ENCODE measurements at regions not wholly inside any gene's neighbourhood (a gene's known extent, or its start where the extent isn't known, plus 50 kb on each side); places are given as distances from the start of the nearest gene placed in this dataset.

DNA sequence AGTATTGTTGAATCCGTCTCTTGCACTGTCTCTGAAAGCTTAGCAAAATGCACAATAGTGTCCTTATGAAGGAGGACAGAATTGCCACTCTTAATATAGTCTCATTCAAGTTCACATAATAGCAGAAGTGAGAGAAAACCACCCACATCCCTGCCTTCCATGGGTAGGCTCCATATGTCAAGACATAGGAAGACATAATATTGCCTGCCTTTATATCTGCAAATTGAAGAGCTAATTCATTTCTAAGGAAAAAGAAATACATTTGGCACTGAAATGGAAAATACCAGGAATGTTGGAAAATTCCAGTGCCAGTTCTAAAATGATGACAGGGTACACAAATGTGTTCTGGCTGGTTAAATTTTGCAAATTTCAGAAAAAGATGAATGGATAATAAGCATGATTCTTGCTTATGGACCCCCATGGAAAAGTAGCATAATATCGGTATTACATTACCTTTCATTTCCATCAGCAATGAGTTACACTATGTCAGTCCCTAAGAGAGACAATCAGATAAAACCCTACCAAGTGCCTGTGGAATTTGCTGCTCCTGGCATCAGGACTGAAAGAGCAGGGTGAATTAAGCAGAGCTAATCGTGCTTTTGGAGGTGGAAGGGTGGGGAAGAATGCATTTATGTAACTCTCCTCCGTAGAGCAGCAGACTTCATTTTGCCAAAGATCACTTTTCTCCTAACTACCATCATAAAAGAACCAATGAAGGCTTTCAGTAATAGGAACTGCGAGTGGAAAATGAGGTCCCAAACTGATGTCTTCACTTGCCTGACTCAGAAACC is 312.6 kb downstream of the FGFR2 start:
- DNase-seq = peak; percentile 29

DNA sequence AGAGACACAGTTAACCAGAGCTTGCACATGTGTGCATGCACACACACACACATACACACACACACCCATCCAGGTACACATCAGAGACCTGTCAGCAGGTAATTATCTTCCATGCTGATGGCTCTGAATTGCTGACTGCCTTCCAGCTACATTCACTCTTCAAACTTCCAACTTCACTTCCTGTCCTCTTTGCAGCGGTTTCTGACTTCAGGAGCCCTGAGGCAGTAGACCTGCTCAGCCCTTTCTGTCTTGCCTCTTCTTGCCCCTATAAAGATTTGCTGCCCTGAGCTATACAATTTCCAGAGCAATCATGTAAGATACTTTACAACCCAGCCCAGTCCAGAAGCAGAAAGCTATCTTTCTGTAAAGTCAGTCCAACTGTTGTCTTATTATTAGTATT is 310.2 kb downstream of the FGFR2 start:
- no peak for DNase-seq

DNA sequence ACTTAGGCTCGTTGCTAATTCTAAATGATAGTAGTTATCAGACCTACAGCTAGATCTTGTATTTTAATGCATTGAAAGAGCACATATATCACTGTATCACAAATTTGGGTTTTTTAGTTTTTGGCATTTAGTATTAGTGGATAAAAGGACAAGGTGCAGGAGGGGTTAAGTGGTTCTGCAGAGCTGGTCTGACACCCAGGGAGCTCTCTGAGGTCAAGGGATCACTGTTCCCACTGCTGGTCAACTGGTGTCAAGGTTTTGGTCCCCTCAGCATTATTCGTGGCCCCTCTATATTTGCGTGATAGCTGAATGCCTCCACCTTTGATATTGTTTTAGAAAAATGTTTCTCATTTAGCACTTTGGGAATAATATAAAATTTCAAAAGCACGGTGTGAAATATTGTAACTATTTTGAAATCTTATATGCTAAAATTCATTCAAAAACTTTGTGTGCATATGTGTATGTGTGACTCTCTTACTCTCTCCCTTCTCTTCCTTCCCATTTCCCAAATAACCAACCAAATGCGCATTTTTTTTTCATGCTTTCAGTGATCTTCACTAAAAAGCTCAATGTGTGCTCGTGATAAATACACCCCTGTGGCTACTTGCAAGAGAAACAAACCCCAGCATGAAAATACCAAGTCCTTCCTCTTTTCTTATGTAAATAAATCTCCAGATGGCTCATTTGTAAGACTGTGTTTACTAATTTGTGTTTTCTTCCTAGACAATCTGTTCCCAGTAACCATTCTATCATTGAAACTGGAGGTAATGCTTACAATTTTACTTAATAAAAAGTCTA is 309.2 kb downstream of the FGFR2 start:
- DNase-seq = peak; percentile 10

GRCh38 chr10:121289800-121290199 is 308.4 kb downstream of the FGFR2 start:
- DNase-seq = no peak

GRCh38 chr10:121290674-121291073 is 307.6 kb downstream of the FGFR2 start:
- no peak for DNase-seq

GRCh38 chr10:121291376-121291775 is 306.9 kb downstream of the FGFR2 start:
- no peak for DNase-seq

DNA sequence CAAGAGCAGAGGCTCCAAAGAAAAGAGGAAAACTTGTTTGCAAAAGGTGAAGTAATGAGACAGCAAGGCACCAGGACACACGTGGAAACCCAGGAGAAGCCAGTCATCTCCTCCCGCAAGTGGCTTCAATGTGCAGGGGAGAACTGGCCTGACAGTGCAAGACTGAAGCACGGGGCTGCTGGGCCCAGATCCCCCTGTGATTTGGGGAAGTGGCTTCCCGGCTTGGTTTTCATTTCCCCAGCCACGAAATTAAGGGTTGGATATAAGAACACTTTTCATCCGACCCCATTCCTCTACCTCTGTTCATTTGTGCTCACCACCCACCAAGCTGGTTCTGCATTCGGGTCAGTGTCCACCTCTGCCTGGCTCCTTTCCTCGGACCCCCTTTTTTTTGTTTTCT is 306.4 kb downstream of the FGFR2 start:
- DNase-seq = peak; percentile 51

DNA sequence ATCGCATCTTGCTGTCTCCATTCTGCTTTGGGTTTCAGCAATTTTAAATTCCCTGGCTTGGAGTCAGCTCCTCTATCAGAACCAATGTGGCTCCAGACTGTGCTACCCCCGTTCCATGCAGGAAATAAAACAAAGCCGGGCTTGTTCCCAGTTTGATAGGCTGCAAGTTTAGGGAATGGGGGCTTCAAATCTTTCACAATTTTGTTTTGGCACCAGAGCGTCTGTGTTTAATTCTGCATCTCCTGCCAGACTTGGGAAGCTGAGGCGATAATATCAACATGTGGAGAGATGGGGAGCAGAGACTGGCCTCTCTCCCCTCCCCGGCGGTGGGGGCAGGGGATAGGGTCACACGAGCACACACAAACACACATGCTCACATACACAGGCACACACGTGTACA is 305.9 kb downstream of the FGFR2 start:
- no peak for DNase-seq

DNA sequence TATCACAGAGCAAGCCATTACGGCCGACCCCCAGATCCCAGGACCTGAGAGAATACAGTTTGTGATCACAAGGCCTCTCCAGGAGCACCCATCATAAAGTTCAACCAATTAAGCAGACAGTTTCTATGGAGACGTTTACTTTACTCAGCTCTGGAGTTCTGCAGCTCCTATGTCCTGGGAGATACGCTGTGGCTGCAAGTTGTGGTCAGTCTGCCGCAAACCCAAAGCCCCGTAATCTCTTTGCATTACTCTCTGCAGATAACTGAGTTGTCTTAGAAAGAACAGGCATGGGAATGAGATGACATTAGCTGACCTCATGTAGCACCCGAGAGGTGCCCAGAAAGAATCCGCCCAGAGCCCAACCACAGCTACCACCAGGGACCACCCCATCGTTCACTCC is 305.1 kb downstream of the FGFR2 start:
- peak; percentile 43 for DNase-seq

GRCh38 chr10:121294630-121295029 is 303.6 kb downstream of the FGFR2 start:
- DNase-seq = no peak

DNA sequence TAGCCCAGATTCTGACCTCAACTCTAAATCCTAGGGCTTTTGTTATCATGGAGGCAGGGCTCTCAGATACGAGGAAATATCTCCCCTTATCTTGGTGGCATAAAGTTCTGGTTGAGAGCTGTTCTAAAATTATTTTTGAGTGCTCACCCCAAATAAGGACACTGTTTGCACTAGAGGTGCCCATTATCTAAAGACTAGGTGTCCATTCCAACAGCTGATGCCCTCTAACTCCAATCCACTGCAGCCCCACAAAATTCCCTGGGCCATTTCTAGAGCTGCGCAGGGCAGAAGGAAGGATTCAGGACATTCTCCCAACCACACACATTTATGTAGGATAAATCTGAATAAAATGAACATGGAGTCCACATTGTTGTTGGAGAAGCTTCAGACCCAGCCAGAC is 301.9 kb downstream of the FGFR2 start:
- no peak for DNase-seq

GRCh38 chr10:121296881-121297585 is 301.2 kb downstream of the FGFR2 start:
- DNase-seq = no peak

DNA sequence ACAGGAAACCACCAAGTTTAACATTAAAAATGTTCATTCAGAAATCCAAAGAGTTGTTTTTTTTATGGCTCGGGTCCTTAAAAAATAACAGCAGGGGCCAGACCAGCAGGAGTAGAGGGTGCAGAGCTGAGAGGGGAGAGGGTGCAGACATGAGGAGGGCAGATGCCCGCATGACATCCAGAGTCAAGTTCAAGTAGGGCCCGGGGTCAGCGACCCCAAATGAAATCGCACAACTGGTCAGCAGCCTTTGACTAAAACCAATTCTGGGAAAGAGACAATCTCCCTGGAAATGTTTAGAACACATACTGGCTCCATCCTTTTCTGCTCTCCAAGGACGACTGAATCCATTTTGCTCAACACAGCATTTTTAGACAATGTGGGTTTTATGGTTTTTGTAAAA is 297.5 kb downstream of the FGFR2 start:
- no peak for DNase-seq

DNA sequence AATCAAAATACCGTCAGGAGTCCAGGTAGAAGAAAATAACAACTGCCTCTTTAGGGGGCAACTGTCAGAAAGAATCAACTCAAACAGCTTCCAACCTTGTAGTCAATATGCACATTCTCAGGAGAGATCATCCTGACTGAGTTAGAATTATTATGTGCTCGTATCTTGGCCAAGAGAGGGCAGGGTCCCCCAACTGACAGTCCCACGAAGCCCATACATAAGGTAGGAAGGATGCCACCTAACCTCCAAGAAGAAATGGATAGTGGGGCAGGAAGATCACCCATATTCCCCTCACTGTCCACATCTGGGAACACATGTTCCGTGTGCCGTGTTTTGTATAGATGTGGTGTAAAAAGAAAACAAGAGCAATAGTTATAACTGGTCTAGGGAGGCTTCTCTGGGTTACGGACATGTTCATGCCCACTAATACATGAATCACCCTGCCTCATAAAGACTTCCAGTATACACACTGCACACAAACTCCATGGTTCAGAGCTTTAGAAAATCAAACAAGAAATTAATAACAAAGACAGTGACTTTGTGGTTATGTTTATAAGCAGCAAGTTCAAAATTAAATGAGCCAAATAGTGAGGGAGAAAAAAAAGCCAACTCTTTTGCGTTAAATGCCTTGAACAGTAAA is 295.6 kb downstream of the FGFR2 start:
- no peak for DNase-seq

- DNase-seq = no peak
Observed at GRCh38 chr10:121303287-121303890, 294.9 kb downstream of the FGFR2 start.

GRCh38 chr10:121305066-121305465 is 293.2 kb downstream of the FGFR2 start:
- DNase-seq = no peak

GRCh38 chr10:121306159-121306673 is 292.0 kb downstream of the FGFR2 start:
- no peak for DNase-seq

GRCh38 chr10:121307411-121307980 is 290.7 kb downstream of the FGFR2 start:
- no peak for DNase-seq

DNA sequence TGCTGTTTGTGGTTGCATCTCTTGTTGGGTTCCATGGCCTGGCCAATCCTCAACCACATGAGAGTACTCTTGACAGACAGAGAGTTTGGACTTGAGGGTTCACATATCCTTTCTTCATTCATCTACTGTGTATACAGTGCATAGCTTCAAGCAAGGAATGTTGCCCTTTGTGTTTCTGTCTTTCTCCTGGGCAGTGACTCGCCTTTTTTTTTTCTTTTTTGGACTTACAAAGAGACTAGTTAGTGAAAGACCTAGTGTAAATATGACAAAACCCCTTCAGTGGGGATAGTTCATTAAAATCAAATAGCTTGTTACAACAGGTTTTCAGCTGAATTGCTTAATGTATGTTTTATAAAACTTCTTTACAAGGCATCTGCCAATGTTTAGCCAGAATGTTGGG is 290.2 kb downstream of the FGFR2 start:
- no peak for DNase-seq

GRCh38 chr10:121309164-121309563 is 289.1 kb downstream of the FGFR2 start:
- no peak for DNase-seq

DNA sequence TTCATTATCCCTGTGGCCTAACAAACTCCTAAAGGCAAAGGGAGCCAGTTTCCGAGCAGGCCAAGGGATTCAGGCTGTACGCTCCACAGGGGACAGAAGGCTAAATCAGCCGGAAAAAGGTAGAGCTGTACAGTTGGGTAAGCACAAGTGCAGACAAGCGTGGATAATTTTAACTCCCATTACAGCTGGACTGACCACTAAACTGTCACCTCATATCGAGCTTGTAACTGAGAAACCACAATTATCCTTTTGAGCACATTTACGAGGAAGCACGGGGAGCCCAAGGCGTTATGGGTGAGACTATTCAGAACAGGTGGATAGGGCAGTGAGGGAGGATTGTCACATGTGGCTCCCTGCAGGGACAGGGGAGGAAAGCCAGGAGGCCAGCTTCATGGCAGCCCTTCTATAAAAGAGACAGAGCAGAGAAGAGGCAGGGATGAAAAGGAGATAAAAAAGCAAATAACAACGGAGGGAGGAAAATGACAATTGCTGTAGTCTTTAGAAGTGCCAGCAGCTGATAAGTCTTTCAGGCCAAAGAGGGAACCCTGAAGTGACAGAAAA is 288.0 kb downstream of the FGFR2 start:
- no peak for DNase-seq
